Fibroblast of the conjunctiva (primary cell): ENCODE measurements at regions not wholly inside any gene's neighbourhood (a gene's known extent, or its start where the extent isn't known, plus 50 kb on each side); places are given as distances from the start of the nearest gene placed in this dataset.
A peak's percentile ranks its signal among the peaks of the same experiment; 100 is the strongest.

Experiments
- DNase-seq: peaks from one replicate; pipeline ENCODE4 v3.0.0-alpha.2; 2010; ENCODE audit warnings: low read depth

DNA sequence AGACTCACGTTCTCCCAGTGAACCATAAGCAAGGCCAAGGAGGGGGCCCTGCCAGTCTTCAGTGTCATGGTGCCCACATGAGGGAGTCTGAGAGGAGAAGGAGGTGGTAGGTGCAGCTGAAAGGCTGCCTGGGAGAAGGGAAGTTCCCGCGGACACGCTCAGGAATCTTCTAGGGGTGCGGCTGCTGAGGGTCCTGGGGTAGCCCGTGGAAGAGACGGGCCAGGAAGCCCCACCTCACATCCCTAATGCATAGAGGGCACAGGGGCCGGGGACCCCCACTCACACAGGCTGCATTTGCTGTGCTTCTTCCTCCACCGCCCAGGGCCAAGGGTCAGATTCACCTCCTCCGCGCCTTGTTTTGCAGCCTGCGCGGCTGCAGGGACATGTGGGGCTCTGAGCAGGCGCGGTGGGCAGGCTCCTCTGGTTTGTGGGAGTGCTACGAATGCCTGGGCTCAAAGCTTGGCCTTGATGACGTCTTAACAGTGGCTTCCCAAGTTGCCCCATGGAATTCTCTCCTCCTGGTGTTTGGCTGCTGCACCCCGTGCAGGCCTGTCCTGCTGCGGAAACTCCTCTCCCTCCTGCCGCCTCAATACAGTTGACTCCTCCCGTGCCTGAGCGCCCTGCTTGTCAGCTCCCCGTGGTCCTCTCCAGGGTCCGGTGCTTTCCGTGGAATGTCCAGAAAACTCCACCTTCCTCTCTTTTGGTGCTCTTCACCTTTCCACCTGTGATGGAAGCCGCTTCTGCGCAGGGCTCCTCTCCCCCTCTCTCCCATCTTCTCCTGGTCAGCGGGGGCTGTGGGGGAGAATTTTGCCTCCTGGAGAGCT is 95.7 kb downstream of the VAPA start:
- DNase-seq: no peak

DNA sequence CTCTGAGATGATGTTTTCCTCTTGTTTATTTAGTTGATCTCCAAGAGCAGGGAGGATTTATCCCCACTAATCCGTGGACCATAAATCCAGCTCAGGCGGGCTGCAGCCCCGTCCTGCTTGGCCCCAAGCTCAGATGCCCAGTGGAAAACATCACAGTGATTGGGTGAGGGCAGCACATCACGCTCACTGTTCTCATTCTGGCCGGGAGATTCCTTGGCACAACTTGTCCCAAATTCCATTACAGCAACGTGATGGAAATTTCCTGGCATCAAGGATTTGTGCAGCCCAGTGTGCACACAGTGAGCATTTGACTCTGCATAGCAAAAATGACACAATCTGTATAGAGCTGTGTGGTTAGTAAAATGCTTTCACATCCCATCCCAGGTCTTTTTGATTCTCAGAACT is 96.8 kb downstream of the VAPA start:
- DNase-seq: peak; percentile 86

DNA sequence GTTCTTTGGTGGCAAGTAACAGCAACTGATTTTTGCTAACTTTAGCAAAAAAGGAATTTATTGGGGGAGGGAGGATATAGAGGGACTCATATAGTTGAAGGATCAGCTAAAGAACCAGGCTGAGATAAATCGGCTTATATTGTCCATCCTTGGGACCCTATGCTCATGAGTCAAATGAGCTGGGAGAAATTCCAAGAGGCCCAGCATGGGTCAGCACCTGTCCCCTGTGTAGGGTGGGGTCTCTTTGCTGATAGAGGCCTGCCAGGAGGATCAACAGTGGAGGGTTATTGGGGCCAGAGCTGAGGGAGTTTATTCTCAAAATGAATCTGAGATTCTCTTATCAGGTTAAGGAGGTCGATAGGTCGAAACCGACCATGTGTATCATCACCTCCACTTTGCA is 97.2 kb downstream of the VAPA start:
- DNase-seq: no peak

DNA sequence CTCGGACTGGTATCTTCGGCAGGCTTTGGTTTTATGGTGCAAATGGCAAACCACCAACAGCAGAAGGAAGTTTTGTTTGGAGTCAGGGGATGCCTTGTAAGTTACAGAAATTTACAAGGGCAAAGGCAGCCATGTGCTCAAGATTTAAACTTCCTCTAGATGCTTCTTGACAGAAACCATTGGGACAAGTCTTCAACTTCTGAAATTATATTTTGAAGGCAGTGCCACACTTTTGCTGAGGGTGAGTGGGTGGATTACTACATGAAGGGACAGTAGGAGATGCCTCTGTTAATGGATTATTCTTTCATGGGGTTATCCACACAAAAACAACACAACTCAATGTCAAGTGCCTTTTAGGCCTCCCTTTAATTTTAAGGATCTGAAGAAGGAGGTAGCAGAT is 97.9 kb downstream of the VAPA start:
- no peak for DNase-seq

DNA sequence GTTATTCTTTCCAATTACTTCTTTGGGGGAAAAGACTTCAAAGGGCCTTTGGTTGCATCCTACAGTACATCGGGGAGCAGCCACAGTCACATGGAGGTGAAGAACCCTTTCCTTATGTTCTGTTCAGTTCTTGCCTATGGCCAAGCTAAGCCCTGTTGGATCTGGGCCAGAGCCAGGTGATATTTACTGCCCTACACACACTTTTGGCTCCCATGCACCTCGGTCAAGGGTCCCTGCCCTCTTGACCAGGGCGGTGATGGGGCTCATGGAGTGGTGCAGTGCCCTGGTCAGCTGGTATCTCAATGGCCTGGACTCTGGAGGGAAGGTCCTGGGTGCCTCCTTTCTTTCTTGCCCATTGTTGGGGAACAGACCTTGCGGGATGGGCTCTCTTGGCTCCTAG is 98.7 kb downstream of the VAPA start:
- DNase-seq: no peak

DNA sequence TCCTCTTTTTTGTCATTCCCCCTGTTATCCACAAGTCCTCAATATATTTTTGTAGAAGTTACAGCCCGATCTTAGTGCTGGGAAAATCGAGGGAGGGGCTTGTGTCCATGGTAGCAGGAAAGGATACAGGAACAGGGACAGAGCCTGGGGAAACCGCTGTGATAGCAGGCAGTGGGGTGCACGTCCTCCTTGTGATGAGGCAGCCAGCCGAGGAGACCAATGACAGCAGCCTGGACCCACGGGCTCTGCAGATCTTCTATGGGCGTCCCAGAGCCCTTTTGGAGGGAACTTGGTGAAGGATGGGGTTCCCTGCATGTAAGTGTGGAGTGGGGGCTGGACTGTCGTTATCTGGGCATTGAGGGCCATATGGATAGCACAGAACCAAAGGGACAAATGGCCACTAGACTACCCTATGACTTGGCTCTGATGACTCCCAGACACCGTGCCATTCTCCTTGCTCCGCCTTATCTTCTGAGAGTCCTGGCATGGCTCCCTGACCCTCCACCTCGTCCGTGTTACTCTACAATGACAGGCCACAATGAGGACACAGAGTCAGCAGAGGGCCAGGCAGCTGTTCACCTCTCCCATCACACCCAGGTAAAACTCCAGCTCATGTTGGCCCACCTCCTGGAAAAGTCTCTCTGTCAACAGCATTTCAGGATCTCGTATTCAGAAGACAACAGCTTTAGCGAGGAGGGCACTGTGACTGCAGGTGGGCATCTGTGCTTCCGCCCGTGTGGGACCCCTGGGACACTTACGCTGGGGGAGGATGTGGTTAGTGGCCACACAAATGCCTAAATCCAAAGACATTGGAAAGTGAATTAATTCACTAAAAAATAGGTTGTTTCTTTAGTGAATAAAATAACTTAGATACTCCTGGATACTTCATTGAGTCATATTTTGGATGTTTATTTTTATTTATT is 100.1 kb downstream of the VAPA start:
- no peak for DNase-seq

DNA sequence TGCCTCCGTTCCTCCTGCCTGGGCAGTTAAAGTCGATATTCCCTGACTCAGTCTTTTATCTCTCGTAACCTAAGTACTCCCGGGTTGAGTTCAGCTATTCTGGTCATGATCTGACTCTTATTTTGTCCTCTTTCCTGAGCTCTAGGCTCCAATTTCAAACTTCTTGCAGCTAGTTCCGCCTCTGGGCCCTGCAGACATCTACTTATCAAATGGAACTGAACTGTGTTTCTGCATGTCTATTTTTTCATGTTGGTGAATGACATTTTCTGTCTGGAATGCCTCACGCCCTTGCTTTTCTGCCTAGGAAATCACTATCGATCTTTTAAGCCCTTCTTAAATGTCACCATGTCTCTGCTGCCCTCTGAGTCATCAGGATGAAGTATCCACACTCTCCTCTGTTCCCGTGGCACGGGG is 101.5 kb downstream of the VAPA start:
- DNase-seq: no peak

DNA sequence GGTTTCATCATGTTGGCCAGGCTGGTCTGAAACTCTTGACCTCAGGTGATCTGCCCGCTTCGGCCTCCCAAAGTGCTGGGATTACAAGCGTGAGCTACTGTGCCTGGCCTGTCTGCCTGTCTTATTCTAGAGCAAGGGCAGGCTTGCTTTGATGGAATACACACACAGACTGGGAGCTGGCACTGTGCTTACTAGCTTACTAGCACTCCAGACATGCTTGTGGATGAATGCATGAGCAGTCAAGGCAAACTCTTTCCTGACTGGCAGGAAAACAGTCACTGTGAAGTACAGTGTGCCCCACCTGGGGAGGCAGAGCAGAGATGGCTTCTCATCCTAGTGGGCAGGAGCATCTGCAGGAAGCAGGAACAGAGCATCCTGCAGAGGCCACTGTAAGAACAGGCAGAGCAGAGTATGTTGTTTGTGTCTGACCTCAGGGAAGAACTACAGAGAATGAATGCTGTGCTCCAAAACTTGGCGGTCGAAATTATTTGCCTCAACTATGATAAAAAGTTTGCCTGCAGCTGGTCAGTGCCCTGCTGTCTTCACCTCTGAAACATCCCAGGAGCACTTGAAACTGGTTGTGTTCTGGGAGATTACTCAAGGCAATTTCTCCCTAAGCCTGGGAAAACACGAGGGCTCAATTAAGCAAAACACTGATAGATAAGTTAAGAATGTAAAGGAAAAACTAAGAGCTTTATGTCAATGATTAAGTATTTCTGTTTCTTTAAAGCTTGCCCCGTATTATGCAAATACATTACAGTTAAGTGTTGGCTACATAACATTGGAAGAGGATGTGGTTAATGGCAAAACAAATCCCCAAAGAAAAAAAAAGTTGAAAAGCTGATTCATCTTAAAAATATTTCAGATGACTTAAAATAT is 102.4 kb downstream of the VAPA start:
- peak; percentile 84 for DNase-seq

DNA sequence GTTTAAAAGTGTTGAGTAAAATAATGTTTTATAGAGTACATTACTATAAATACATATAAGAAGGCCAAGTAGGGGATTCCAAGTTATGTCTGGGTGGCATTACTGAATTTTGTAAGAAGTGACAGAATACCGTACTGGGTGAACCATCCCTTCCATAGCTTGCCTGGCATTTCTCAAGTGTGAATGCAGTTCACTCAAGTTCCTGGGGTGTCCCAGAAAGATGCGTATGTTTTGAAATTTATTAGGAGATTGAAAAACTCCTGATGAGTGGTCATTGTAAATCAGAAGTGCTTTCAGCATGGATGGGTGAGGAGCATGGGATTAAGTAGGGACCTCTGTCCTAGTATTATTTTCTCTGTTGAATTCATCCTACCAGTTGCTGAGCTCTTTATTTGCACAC is 103.2 kb downstream of the VAPA start:
- DNase-seq: no peak

DNA sequence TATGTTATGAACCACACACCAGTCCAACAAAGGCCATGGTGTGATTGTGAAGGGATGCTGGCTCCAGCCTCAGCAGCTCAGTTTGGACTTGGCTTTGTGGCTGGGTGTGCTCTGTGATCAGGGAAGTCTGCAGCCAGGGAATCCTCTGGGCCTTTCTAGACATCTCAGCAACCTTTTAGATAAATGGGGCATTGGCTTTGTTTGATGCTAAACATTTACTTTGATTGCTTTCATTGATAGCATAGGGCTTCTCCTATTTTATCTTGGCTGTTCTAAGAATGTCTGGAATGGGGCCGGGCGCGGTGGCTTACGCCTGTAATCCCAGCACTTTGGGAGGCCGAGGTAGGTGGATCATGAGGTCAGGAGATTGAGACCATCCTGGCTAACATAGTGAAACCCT is 104.5 kb downstream of the VAPA start:
- no peak for DNase-seq

DNA sequence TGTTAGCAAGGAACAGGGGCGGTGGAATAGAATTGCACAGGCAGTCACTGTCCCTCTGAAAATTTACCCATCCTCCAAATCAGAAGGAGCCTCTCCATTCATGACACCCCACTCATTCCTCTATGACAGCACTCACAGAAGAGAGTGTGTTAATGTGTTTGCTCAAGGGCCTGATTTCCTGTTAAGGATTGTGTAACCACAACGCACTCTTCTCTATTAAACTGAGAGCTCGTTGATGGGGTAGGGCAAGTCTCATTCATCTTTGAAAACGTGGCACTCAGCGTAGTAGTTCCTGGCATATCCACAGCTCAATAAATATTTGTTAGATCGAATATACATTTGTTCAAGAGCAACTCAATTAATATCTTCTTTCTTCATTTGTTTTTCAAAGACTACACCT is 106.4 kb downstream of the VAPA start:
- DNase-seq: no peak

DNA sequence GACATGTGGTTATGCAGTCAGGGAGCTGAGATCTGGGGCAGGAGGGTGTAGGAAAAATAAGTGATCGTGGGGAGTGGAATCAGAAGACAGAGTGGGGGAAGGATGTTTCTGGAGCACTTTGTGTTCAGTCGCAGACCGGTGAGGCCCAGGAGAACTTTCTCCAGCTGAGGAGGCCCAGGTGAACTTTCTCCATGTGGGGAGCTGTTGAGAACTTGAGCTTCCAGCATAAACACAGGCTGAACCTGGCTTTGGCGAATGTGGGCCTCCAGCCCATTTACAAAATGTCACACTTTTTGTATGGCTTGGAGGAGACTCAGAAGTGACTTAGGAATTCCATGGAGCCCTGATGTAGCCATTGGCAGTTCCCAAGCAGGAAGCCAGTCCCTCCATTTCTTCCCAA is 108.5 kb downstream of the VAPA start:
- no peak for DNase-seq

DNA sequence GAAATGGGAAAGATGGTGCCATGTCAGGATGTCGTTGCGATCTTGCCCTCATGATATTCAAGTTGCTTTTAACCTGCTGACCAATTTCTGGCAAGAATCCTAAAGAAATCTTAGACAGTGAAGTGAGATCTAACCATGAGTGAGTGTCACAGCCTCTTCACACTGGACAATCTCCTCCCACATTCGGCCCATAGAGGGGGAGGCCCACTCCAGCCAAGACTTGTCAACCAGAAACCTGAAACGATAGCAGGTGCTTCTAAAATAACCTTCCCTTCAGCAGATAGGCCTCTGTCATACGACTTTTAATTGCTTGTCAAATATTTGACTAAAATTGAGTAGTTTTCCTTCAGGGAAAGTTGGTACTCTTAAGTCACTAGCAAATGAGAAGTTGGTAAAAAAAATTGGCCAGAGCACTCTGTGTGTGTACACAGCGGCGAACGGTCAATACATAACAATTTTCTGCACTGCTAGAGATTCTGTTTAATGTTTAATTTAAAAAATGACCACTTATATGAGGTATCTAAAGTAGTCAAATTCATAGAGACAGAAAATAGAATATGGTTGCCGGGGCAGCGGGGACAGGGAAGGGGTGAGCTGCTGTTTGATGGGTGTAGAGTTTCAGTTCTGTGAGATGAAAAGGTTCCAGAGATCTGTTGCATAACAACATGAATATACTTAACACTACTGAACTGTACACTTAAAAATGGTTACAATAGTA is 110.2 kb downstream of the VAPA start:
- DNase-seq: no peak

DNA sequence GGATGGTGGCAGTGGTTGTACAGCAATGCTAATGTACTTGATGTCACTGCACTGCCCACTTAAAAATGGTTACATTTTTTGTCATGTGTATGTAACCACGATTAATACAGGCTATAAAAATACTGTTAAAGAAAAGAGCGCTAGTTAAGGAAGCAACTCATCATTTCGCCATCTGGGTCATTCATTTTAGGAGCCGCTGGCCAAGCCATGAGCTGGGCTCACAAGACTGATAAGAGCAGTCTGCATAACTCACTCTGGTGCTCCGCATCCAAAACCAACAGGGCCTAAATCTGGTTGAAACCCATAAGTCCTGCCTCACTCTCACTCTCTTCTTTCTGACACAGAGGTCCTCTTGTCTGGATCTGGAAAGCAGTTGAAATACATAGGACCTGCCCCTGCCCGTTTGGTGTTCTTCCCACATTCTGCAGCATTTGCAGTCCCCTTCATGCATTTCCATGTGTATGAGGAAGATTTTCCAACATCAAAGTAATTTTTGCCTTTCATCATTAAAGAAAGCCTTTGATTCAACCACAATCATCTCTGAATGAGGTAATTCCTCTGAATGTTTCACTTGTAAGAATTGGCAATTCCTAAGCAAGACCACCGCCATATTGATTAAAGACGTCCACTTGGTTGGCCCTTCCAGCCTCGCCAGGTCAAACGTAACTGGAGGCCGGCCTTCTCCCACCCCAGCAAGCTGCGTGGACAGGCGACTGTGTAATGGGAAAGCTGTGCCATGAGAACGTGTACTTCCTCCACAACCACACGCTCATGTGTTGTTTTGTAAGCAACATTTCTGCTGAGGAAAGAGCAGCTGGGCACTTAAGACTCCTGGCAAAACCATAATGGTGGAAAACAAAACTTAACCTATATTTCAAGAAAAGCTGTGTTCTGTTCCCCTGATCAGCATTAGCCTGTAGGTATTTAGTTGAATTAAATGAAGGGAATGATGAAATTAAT is 112.2 kb downstream of the VAPA start:
- no peak for DNase-seq

DNA sequence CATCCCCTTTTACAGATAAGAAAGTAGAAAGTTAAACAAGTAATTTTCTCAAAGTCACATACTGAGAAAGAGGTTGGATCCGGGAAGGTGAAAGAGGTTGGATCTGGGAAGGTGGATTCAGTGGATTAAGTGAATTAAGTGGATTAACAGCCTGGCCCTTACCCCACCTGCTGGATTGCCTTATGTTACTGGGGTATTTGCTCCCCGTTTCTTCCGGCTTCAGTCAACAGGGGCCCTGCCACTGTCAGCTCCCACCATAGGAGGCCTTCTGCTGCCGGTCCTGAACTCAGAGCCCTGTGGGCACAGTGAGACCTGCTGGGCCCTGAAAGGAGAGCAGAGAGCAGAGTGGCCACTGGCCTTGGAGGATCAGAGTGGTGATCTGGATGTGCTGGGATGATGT is 113.2 kb downstream of the VAPA start:
- DNase-seq: no peak

DNA sequence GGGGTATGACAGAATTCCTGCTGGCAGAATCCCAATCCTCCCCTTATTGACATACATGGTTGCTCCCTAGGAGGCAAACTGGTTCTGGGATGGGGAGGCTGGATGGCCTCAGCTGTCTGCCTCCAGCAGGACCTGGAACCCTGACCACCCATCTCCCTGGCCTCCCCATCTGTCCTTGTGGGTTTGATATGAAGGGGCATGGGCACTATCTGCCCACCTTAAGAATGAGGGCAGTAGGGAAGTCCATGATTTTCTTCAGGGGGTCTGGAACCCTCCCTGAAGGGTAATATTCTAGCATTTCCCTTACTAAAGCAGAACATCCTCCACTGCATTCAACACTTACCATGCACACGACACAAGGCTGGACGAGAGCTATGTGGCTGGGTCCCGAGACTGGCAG is 113.6 kb downstream of the VAPA start:
- DNase-seq: no peak

DNA sequence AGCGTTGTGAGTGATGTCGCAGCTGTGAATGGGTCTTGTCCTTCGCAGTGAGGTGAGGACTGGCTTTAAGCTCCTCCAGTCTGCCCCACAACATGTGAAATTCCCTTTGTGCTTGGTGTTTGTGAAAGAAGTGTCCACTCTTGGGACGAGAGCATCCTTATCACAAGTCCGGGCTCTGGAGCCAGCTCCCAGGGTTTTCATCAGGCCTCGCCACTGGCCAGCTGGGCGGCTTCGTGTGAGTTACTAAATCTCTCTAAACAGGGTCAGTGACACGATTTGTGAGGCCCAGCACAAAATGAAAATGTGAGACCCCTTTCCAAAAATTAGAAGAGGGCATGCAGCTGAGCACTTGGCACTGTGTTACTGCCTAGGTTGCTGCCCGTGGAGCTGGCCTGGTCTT is 115.9 kb downstream of the VAPA start:
- no peak for DNase-seq

DNA sequence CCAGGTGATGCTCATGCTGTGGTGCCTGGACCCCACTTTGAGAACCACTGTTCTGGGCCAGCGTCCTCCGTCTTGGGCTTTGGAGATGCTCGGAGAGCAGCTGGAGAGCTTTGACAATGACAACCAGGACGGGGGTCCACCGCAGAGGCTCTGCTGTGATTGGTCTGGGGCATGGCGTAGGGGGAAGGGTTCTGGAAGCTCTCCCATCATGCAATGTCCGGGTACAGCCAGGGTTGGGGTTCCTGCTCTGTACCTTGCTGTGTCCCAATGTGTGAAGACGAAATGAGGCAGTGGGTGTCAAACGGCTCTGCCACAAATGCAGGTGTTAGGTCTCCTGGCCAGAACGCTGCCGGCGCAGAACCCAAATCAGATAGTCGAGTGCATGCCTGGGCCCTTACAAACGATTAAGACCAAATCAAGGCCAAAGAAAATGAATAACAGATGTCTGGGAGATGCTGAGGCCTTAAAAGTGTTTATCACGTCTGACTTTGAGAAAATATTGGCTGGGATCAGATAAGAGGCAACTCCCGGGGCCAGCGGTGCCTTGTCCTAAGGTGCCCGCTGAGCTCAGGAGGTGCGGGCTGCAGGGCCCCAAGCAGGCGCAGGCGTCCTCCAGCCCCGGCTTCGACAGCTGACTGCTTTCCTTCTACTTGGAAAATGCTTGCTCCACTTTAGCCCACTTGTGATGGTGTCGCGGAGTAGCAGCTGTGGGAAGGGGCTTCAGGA is 117.2 kb downstream of the VAPA start:
- no peak for DNase-seq

DNA sequence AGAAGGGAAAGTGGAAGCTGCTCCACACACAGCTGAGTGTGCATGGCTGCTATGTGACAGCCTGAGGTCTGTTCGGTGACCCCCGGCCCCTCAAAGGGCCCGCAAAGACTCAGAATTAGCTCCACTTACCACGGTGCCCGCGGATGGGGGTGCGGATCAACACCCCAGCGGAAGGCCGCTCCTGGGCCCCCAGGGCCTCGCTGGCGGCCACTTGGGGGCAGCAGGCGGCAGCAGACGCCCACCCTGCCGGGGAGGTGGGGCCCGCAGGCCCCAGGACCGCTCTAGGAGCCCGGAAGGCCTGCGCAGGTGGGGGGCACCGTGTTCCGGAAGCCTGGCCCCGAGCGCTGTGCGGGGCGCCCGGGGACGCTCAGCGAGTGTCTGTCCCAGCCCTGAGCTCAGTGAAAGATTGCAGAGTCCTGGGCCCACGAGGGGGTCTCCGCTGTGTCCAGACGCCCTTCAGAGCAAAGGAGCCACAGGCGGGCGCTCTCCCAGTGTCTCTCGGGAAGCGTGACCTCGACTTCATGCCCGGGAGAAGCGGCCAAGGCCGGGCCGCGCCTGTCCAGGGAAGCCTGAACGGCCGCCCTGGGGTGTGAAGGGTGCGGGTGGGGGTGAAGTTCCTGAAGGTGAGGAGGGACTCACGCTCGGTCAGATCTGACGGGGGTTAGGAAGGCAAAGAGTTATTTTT is 118.7 kb downstream of the VAPA start:
- no peak for DNase-seq
